ENCODE measurements at regions not wholly inside any gene's neighbourhood (a gene's known extent, or its start where the extent isn't known, plus 50 kb on each side); places are given as distances from the start of the nearest gene placed in this dataset.

DNA sequence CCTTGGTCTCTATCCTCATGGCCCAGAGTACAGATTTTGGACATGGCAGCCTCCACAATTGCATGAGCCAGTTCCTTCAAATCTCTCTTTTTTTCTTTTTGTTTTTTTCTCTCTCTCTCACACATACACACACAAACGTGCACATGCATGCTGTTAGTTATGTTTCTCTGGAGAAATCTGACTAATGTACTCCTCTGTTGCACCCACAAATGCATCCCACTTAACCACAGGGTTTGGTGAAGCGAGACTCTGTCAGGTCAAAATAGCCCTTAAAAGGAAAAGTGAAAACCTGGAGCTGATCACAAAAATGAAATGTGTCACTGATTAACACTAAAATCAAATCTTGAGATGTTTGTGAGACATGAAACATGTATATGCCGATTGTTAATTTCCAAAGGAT, 374.6 kb upstream of the ARGLU1 start:
- no peak overlapping the region for H3K27ac ChIP-seq (ENCODE audit: insufficient read depth, low read depth, low read length)
- FAIRE-seq (no peak), DNase-seq (ENCODE audit: low read depth, low spot score) (no peak)
- H2AFZ ChIP-seq (ENCODE audit: low read depth, low read length), result no peak overlapping the region
- H3K9me1 ChIP-seq (replicated peaks; ENCODE audit: control insufficient read depth, extremely low read depth, insufficient read depth, low read length), result no peaks in the 10 kb centered on the region
- ChIA-PET POLR2A (no interaction called here), CTCF (no interaction called here)
- H4K20me1 ChIP-seq (replicated peaks; ENCODE audit: control insufficient read depth, extremely low read depth, insufficient read depth, low read length), result no peaks in the 10 kb centered on the region
- no peak overlapping the region for H3K9ac ChIP-seq (replicated peaks; ENCODE audit: extremely low read depth, insufficient read depth, low read length)
- no peak overlapping the region for H3K4me3 ChIP-seq (replicated peaks in 1 of 3; ENCODE audit: insufficient read depth in 1 of 3, low read depth in 1 of 3, low read length in 3 of 3)
- H3K36me3 ChIP-seq (ENCODE audit: control insufficient read depth in 2 of 2, extremely low read depth in 1 of 2, insufficient read depth in 2 of 2, low read length in 2 of 2), result no peaks in the 10 kb centered on the region
- no peaks in the 10 kb centered on the region for H3K4me1 ChIP-seq (ENCODE audit: control insufficient read depth, extremely low read depth, insufficient read depth, low read length)
- no TSS peak for BruUV-seq (replicated peaks)
- H3K79me2 ChIP-seq (ENCODE audit: control insufficient read depth, insufficient read depth, low read length), result no peaks in the 10 kb centered on the region
- H3K4me2 ChIP-seq (ENCODE audit: insufficient read depth, low read length), result no peak overlapping the region
- TF ChIP-seq JUN (IDR thresholded peaks at IDR 0.05; ENCODE audit: borderline replicate concordance, insufficient read depth, insufficient read length, low read depth) (no peak), FOS (IDR thresholded peaks at IDR 0.05; ENCODE audit: borderline replicate concordance, insufficient read depth, low read length) (no peak), POLR2AphosphoS5 (IDR thresholded peaks at IDR 0.05; ENCODE audit: insufficient read depth, low read depth, low read length) (no peak), MYC (IDR thresholded peaks at IDR 0.05; ENCODE audit: low read depth, low read length) (no peak), GATA2 (IDR thresholded peaks at IDR 0.05; ENCODE audit: insufficient read depth, insufficient read length, low read depth, low read length) (no peak)
- TF ChIP-seq, protein P1, sequence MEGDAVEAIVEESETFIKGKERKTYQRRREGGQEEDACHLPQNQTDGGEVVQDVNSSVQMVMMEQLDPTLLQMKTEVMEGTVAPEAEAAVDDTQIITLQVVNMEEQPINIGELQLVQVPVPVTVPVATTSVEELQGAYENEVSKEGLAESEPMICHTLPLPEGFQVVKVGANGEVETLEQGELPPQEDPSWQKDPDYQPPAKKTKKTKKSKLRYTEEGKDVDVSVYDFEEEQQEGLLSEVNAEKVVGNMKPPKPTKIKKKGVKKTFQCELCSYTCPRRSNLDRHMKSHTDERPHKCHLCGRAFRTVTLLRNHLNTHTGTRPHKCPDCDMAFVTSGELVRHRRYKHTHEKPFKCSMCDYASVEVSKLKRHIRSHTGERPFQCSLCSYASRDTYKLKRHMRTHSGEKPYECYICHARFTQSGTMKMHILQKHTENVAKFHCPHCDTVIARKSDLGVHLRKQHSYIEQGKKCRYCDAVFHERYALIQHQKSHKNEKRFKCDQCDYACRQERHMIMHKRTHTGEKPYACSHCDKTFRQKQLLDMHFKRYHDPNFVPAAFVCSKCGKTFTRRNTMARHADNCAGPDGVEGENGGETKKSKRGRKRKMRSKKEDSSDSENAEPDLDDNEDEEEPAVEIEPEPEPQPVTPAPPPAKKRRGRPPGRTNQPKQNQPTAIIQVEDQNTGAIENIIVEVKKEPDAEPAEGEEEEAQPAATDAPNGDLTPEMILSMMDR (IDR thresholded peaks at IDR 0.05; ENCODE audit: extremely low read depth in 1 of 2, insufficient read depth in 1 of 2, low read depth in 1 of 2, low read length in 2 of 2), result no peak
- TF ChIP-seq, protein P2, sequence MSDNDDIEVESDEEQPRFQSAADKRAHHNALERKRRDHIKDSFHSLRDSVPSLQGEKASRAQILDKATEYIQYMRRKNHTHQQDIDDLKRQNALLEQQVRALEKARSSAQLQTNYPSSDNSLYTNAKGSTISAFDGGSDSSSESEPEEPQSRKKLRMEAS (IDR thresholded peaks at IDR 0.05; ENCODE audit: insufficient read depth, insufficient read length), result no peak
- intact Hi-C loops (cut with micrococcal nuclease) (no loop called here), dilution Hi-C loops (cut with MboI; ENCODE audit: extremely low pct_ligation_motif_present, low sequenced_read_pairs) (no loop called here)
- H3K9me3 ChIP-seq (replicated peaks; ENCODE audit: control insufficient read depth, insufficient read depth, low read length), result no peaks in the 10 kb centered on the region
- no peaks in the 10 kb centered on the region for H3K27me3 ChIP-seq (ENCODE audit: control insufficient read depth in 2 of 2, insufficient read depth in 2 of 2, low read length in 2 of 2)
